IMR-90 (cell line): ENCODE measurements at regions not wholly inside any gene's neighbourhood (a gene's known extent, or its start where the extent isn't known, plus 50 kb on each side); places are given as distances from the start of the nearest gene placed in this dataset.

Experiments used
- ATAC-seq: fragments of 200-7000 bp; cut with Tn5 transposase; 2 replicates; pipeline ENCODE4 v1.9.1; 2020; ENCODE audit warnings: low read depth, mild to moderate bottlenecking, moderate library complexity
- BruUV-seq: library from RNA; stranded (reverse); fragments of 400-500 nt; replicated peaks from 2 replicates; lab custom pipeline; 2021; lab: Mats Ljungman, UMichigan
- CTCF ChIA-PET: fragments of 300-600 bp; formaldehyde crosslinking; extraction: SDS; loops from one replicate; lab custom pipeline; 2021; ENCODE audit warnings: antibody characterized with exemption; lab: Yijun Ruan, JAX
- POLR2A ChIA-PET: fragments of 300-600 bp; sonication (Branson Sonifier 250); formaldehyde crosslinking; loops from one replicate; lab custom pipeline; 2022; ENCODE audit warnings: antibody characterized with exemption; ENCODE audit not compliant: unreplicated experiment; lab: Charles Lee
- DNase-seq: peaks from one replicate; pipeline ENCODE4 v3.0.0; 2013
- H2AFZ ChIP-seq: replicated peaks from 2 replicates; pipeline ENCODE3; 2013; ENCODE audit warnings: low read length, mild to moderate bottlenecking; ENCODE audit not compliant: poor library complexity
- H2AK5ac ChIP-seq: 2 replicates; pipeline ENCODE4 v1.6.1; 2013; ENCODE audit warnings: low read depth, low read length, inconsistent platforms
- H2AK9ac ChIP-seq: replicated peaks from 2 replicates; pipeline ENCODE3; 2013; ENCODE audit warnings: mild to moderate bottlenecking, low read depth, low read length, moderate library complexity; ENCODE audit not compliant: poor library complexity
- H2BK120ac ChIP-seq: 2 replicates; pipeline ENCODE4 v1.6.1; 2013; ENCODE audit warnings: low read depth, low read length, inconsistent platforms
- H2BK15ac ChIP-seq: 3 replicates; pipeline ENCODE4 v1.6.1; 2013; ENCODE audit warnings: low read depth, low read length, inconsistent platforms
- H2BK20ac ChIP-seq: 2 replicates; pipeline ENCODE4 v1.6.1; 2013; ENCODE audit warnings: low read depth, mild to moderate bottlenecking, inconsistent platforms, low read length, moderate library complexity
- H2BK5ac ChIP-seq: 2 replicates; pipeline ENCODE4 v1.6.1; 2013; ENCODE audit warnings: mild to moderate bottlenecking, low read depth, low read length, inconsistent platforms; ENCODE audit not compliant: poor library complexity, severe bottlenecking
- H3K14ac ChIP-seq: replicated peaks from 2 replicates; pipeline ENCODE4 v1.6.1; 2013; ENCODE audit warnings: low read depth, low read length, inconsistent platforms
- H3K18ac ChIP-seq: 2 replicates; pipeline ENCODE4 v1.6.1; 2013; ENCODE audit warnings: low read depth, low read length, control low read depth
- H3K23ac ChIP-seq: 2 replicates; pipeline ENCODE4 v1.6.1; 2013; ENCODE audit warnings: low read depth, low read length, inconsistent platforms
- H3K27ac ChIP-seq: 2 replicates; pipeline ENCODE4 v1.5.1; 2013; ENCODE audit warnings: mild to moderate bottlenecking, control low read depth, low read length; ENCODE audit not compliant: insufficient read depth
- H3K27me3 ChIP-seq: 2 replicates; pipeline ENCODE4 v1.6.1; 2013; ENCODE audit warnings: low read length; ENCODE audit not compliant: control insufficient read depth, insufficient read depth
- H3K36me3 ChIP-seq: 2 replicates; pipeline ENCODE4 v1.6.1; 2013; ENCODE audit warnings: low read length, mixed read lengths; ENCODE audit not compliant: control insufficient read depth, insufficient read depth
- H3K4ac ChIP-seq: 2 replicates; pipeline ENCODE4 v1.6.1; 2013; ENCODE audit warnings: low read depth, low read length, inconsistent platforms
- H3K4me1 ChIP-seq: 2 replicates; pipeline ENCODE4 v1.6.1; 2013; ENCODE audit warnings: low read length, mixed read lengths; ENCODE audit not compliant: control insufficient read depth, insufficient read depth
- H3K4me2 ChIP-seq: 2 replicates; pipeline ENCODE4 v1.6.1; 2013; ENCODE audit warnings: low read depth, mild to moderate bottlenecking, control low read depth, low read length, moderate library complexity
- H3K4me3 ChIP-seq: 2 replicates; pipeline ENCODE4 v1.5.1; 2013; ENCODE audit warnings: low read depth, mild to moderate bottlenecking, control low read depth, low read length, moderate library complexity; ENCODE audit not compliant: insufficient read depth
- H3K56ac ChIP-seq: 2 replicates; pipeline ENCODE4 v1.6.1; 2013; ENCODE audit warnings: low read length, inconsistent platforms; ENCODE audit not compliant: insufficient read depth; ENCODE audit errors: extremely low read depth
- H3K79me1 ChIP-seq, 2 experiments: 2 replicates each; pipeline ENCODE4 v1.6.1; 2013; ENCODE audit warnings: low read length in 2 of 2, inconsistent platforms in 1 of 2, low read depth in 1 of 2
- H3K9ac ChIP-seq: 2 replicates; pipeline ENCODE4 v1.6.1; 2013; ENCODE audit warnings: low read depth, low read length, control low read depth
- H3K9me1 ChIP-seq: 2 replicates; pipeline ENCODE4 v1.6.1; 2013; ENCODE audit warnings: low read length, inconsistent platforms; ENCODE audit not compliant: insufficient read depth
- H3K9me3 ChIP-seq: 2 replicates; pipeline ENCODE4 v1.6.1; 2013; ENCODE audit warnings: low read length; ENCODE audit not compliant: control insufficient read depth, insufficient read depth
- H4K20me1 ChIP-seq: 2 replicates; pipeline ENCODE4 v1.6.1; 2013; ENCODE audit warnings: low read length, inconsistent platforms; ENCODE audit not compliant: insufficient read depth
- H4K5ac ChIP-seq: 2 replicates; pipeline ENCODE4 v1.6.1; 2013; ENCODE audit warnings: mild to moderate bottlenecking, low read depth, low read length, control low read depth
- H4K8ac ChIP-seq, 2 experiments: 2 replicates each; pipeline ENCODE4 v1.6.1; 2013; ENCODE audit warnings: low read depth in 2 of 2, low read length in 2 of 2, control low read depth in 1 of 2, inconsistent platforms in 1 of 2
- H4K91ac ChIP-seq: 2 replicates; pipeline ENCODE4 v1.6.1; 2013; ENCODE audit warnings: low read depth, low read length, inconsistent platforms; ENCODE audit not compliant: insufficient read depth
- CEBPB ChIP-seq: IDR thresholded peaks from 2 replicates; pipeline ENCODE4 v1.6.1; 2012; ENCODE audit warnings: low read depth, low read length, improper control_type of control experiment
- ELK1 ChIP-seq: fragments of 150-350 bp; IDR thresholded peaks from 2 replicates; pipeline ENCODE4 v1.6.1; 2016; ENCODE audit warnings: low read depth, mild to moderate bottlenecking, low read length, moderate library complexity, borderline replicate concordance
- FOS ChIP-seq: fragments of 150-350 bp; IDR thresholded peaks from 2 replicates; pipeline ENCODE4 v1.6.1; 2016; ENCODE audit warnings: low read depth, low read length
- MAFK ChIP-seq: IDR thresholded peaks from 2 replicates; pipeline ENCODE4 v1.6.1; 2012; ENCODE audit warnings: low read depth, low read length, improper control_type of control experiment
- SMC3 ChIP-seq: fragments of 150-350 bp; IDR thresholded peaks from 2 replicates; pipeline ENCODE4 v1.6.1; 2016; ENCODE audit warnings: low read depth, mild to moderate bottlenecking, antibody characterized with exemption, low read length, moderate library complexity
- WGBS, 2 experiments: methylation state at CpG; one replicate each; pipeline versions ENCODE4 v1.1.5 to v1.1.7; 2013; ENCODE audit warnings: missing lambda C conversion rate in 2 of 2; ENCODE audit not compliant: insufficient read length in 1 of 2; ENCODE audit errors: extremely low coverage in 2 of 2; 5-methylcytosine and 5-hydroxymethylcytosine counted together
- dilution Hi-C: fragments of 300-500 bp; cut with HindIII; formaldehyde crosslinking; loops from one replicate; pipeline ENCODE4 v1.14.3; 2018; ENCODE audit warnings: low sequenced_read_pairs; ENCODE audit not compliant: unreplicated experiment
- in situ Hi-C: fragments of 300-500 bp; cut with MboI; formaldehyde crosslinking; loops from 3 replicates; pipeline ENCODE4 v1.14.3; 2019; ENCODE audit warnings: low sequenced_read_pairs, inconsistent platforms, mixed read lengths
- intact Hi-C: fragments of 100-400 bp; cut with micrococcal nuclease; formaldehyde crosslinking; loops from 2 replicates; pipeline ENCODE4 v1.10.0; 2022

GRCh38 chr7:112646783-112647182 lies 143.4 kb downstream of the TMEM168 start:
- BruUV-seq = no TSS peak
- Histone ChIP-seq H3K27me3 (no peaks in the 10 kb centered on the region), H4K5ac (no peak overlapping the region), H3K4me2 (no peak overlapping the region), H3K18ac (no peak overlapping the region), H2AFZ (no peak overlapping the region), H2BK20ac (no peak overlapping the region), H3K9ac (no peak overlapping the region), H3K23ac (no peak overlapping the region), H3K4me1 (no peaks in the 10 kb centered on the region), H3K4me3 (no peak overlapping the region), H2BK5ac (no peak overlapping the region), H3K27ac (no peak overlapping the region), H2AK9ac (no peak overlapping the region), H3K9me1 (no peaks in the 10 kb centered on the region), H4K91ac (no peak overlapping the region), H2BK120ac (no peak overlapping the region), H3K36me3 (no peaks in the 10 kb centered on the region), H3K56ac (no peak overlapping the region), H3K14ac (no peak overlapping the region), H2AK5ac (no peak overlapping the region), H4K20me1 (no peaks in the 10 kb centered on the region), H4K8ac (no peak overlapping the region), H3K79me1 (no peaks in the 10 kb centered on the region), H3K9me3 (peaks cover 5% of the 10 kb centered on the region), H3K4ac (no peak overlapping the region), H2BK15ac (no peak overlapping the region)
- POLR2A ChIA-PET = no interaction called here
- in situ Hi-C loops (no loop called here), dilution Hi-C loops (no loop called here), intact Hi-C loops (no loop called here)
- WGBS, 2 experiments = 0% methylated on average over 1 of the region's 5 CpGs; no CpG with 5 or more reads in 1 of the 2 experiments
- TF ChIP-seq MAFK = no peak
- no peak for TF ChIP-seq SMC3
- TF ChIP-seq FOS = no peak
- no peak for TF ChIP-seq CEBPB
- no peak for TF ChIP-seq ELK1
- ATAC-seq (no peak), DNase-seq (no peak)
- CTCF ChIA-PET = no interaction called here
